Subcutaneous abdominal adipose tissue (tissue), 5 donors: ENCODE measurements at regions not wholly inside any gene's neighbourhood (a gene's known extent, or its start where the extent isn't known, plus 50 kb on each side); places are given as distances from the start of the nearest gene placed in this dataset.
"Not testable (repeated sequence)": the region's sequence is repeated elsewhere in the genome, so short reads cannot be mapped to it uniquely, and the experiment has no call there.

Experiments
- H3K27ac ChIP-seq: one replicate; pipeline ENCODE4 v1.7.0; 2013; ENCODE audit warnings: low read depth, mild to moderate bottlenecking, inconsistent platforms, low read length, moderate library complexity
- H3K27me3 ChIP-seq, 5 donors: one replicate each; pipeline ENCODE4 v1.7.0; 2013; ENCODE audit warnings: low read length in 5 of 5, inconsistent platforms in 1 of 5; ENCODE audit not compliant: control insufficient read depth in 5 of 5, insufficient read depth in 4 of 5
- H3K36me3 ChIP-seq, 5 donors: one replicate each; pipeline ENCODE4 v1.7.0; 2013; ENCODE audit warnings: low read length in 5 of 5; ENCODE audit not compliant: control insufficient read depth in 5 of 5, insufficient read depth in 5 of 5
- H3K4me1 ChIP-seq, 5 donors: one replicate each; pipeline ENCODE4 v1.7.0; 2013; ENCODE audit warnings: low read length in 5 of 5, mild to moderate bottlenecking in 3 of 5, moderate library complexity in 1 of 5; ENCODE audit not compliant: control insufficient read depth in 5 of 5, insufficient read depth in 5 of 5
- H3K4me3 ChIP-seq, 5 donors: one replicate each; pipeline ENCODE4 v1.7.0; 2013; ENCODE audit warnings: low read length in 5 of 5, low read depth in 1 of 5
- H3K9ac ChIP-seq, 5 donors: one replicate each; pipeline ENCODE4 v1.7.0; 2013; ENCODE audit warnings: low read length in 5 of 5, mild to moderate bottlenecking in 4 of 5, moderate library complexity in 3 of 5
- H3K9me3 ChIP-seq, 5 donors: one replicate each; pipeline ENCODE4 v1.7.0; 2013; ENCODE audit warnings: low read length in 5 of 5; ENCODE audit not compliant: control insufficient read depth in 5 of 5
- donor health status: healthy.
- donor health status: healthy.
- donor health status: healthy.
- donor health status: healthy.
- donor health status: healthy.

GRCh38 chr13:50466456-50466855 lies 377.0 kb downstream of the DLEU7 start:
- H3K27me3 ChIP-seq: peaks cover 0 to 10% (median 3%) of the 10 kb centered on the region in 5 donors

GRCh38 chr13:50467156-50468110 lies 376.1 kb downstream of the DLEU7 start:
- Histone ChIP-seq H3K9ac (no peak overlapping the region), H3K9me3 (no peaks in the 10 kb centered on the region), H3K4me1 (peaks cover 0 to 10% (median 0%) of the 10 kb centered on the region in 5 donors), H3K36me3 (no peaks in the 10 kb centered on the region), H3K27me3 (peaks cover 0 to 10% (median 3%) of the 10 kb centered on the region in 5 donors), H3K4me3 (no peak overlapping the region), H3K27ac (no peak overlapping the region)

More at GRCh38 chr13:50466456-50466855, 377.0 kb downstream of the DLEU7 start:
- H3K9me3 ChIP-seq: no peaks in the 10 kb centered on the region
- no peaks in the 10 kb centered on the region for H3K36me3 ChIP-seq
- no peak overlapping the region for H3K9ac ChIP-seq
- peaks cover 0 to 10% (median 0%) of the 10 kb centered on the region in 5 donors for H3K4me1 ChIP-seq
- no peak overlapping the region for H3K27ac ChIP-seq
- H3K4me3 ChIP-seq: no peak overlapping the region

GRCh38 chr13:50468849-50469669 lies 374.4 kb downstream of the DLEU7 start:
- Histone ChIP-seq H3K27me3 (peaks cover 0 to 10% (median 3%) of the 10 kb centered on the region in 5 donors), H3K9ac (no peak overlapping the region), H3K36me3 (no peaks in the 10 kb centered on the region), H3K9me3 (no peaks in the 10 kb centered on the region), H3K4me1 (peaks cover 0 to 10% (median 0%) of the 10 kb centered on the region in 5 donors), H3K27ac (no peak overlapping the region), H3K4me3 (no peak overlapping the region)

GRCh38 chr13:50473050-50473449 lies 370.4 kb downstream of the DLEU7 start:
- not testable (repeated sequence) for H3K27me3 ChIP-seq, H3K9me3 ChIP-seq, H3K9ac ChIP-seq, H3K27ac ChIP-seq, H3K4me3 ChIP-seq, H3K4me1 ChIP-seq, H3K36me3 ChIP-seq

DNA sequence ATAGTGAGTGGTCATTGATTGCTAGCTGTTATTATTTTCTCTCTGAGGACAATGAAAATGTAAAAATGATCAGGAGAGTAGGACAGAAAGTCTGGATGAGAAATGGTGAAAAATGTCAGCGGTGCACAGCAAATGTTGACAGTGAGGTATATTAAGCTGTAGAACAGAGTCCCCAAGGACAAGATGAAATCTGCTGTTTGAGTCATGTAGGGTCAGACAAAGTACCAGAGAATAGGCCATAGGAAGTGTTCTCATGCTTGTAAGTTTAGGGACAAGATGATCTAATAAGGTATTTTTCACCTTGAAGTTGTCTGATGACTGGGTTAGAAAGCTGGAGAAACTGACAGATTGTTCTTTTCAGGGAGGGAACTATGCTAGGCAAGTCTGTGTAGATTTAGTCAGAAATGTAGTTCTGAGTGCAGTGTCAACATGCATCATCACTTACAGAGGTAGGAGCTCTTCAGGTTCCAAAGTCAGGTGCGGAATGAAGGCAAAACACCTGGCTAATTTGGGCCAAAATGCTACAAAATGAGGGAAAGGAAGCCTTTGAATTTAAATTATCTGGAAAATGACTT lies 369.3 kb downstream of the DLEU7 start:
- H3K27ac ChIP-seq: no peak overlapping the region
- H3K9ac ChIP-seq: no peak overlapping the region
- H3K9me3 ChIP-seq: no peaks in the 10 kb centered on the region

GRCh38 chr13:50476577-50477285 lies 366.8 kb downstream of the DLEU7 start:
- no peak overlapping the region for H3K27ac ChIP-seq
- no peaks in the 10 kb centered on the region for H3K36me3 ChIP-seq
- no peak overlapping the region for H3K9ac ChIP-seq
- H3K27me3 ChIP-seq: no peaks in the 10 kb centered on the region
- peaks cover 0 to 3% (median 0%) of the 10 kb centered on the region in 5 donors for H3K4me1 ChIP-seq
- no peaks in the 10 kb centered on the region for H3K9me3 ChIP-seq
- H3K4me3 ChIP-seq: no peak overlapping the region

More for the DNA sequence above, 369.3 kb downstream of the DLEU7 start:
- H3K27me3 ChIP-seq: no peaks in the 10 kb centered on the region
- no peaks in the 10 kb centered on the region for H3K36me3 ChIP-seq
- H3K4me3 ChIP-seq: no peak overlapping the region
- peaks cover 0 to 5% (median 0%) of the 10 kb centered on the region in 5 donors for H3K4me1 ChIP-seq

GRCh38 chr13:50481936-50482335 lies 361.6 kb downstream of the DLEU7 start:
- H3K9me3 ChIP-seq: no peaks in the 10 kb centered on the region
- H3K36me3 ChIP-seq: no peaks in the 10 kb centered on the region
- no peak overlapping the region for H3K4me3 ChIP-seq
- H3K4me1 ChIP-seq: peaks cover 0 to 7% (median 4%) of the 10 kb centered on the region in 5 donors
- H3K27me3 ChIP-seq: no peaks in the 10 kb centered on the region
- H3K27ac ChIP-seq: no peak overlapping the region
- H3K9ac ChIP-seq: no peak overlapping the region

- Histone ChIP-seq H3K9me3 (no peaks in the 10 kb centered on the region), H3K36me3 (no peaks in the 10 kb centered on the region), H3K27me3 (no peaks in the 10 kb centered on the region), H3K9ac (no peak overlapping the region), H3K4me3 (no peak overlapping the region), H3K4me1 (peaks cover 0 to 7% (median 2%) of the 10 kb centered on the region in 5 donors), H3K27ac (no peak overlapping the region)
Observed at GRCh38 chr13:50483416-50483815, 360.1 kb downstream of the DLEU7 start.

- H3K9me3 ChIP-seq: no peaks in the 10 kb centered on the region
- H3K9ac ChIP-seq: no peak overlapping the region
- no peaks in the 10 kb centered on the region for H3K27me3 ChIP-seq
Observed at GRCh38 chr13:50484472-50485113, 358.9 kb downstream of the DLEU7 start.

More at GRCh38 chr13:50484472-50485113, 358.9 kb downstream of the DLEU7 start:
- no peak overlapping the region for H3K4me3 ChIP-seq
- H3K36me3 ChIP-seq: no peaks in the 10 kb centered on the region
- peaks cover 0 to 7% (median 2%) of the 10 kb centered on the region in 5 donors for H3K4me1 ChIP-seq
- H3K27ac ChIP-seq: no peak overlapping the region
